NCI-H524 treated with DMSO at 0.1 percent for 48 hours (cell line): ENCODE measurements at regions not wholly inside any gene's neighbourhood (a gene's known extent, or its start where the extent isn't known, plus 50 kb on each side); places are given as distances from the start of the nearest gene placed in this dataset.
A peak's percentile ranks its signal among the peaks of the same experiment; 100 is the strongest.

Source experiments
- DNase-seq: peaks from one replicate; lab custom pipeline; 2025; lab: John Stamatoyannopoulos, UW

DNA sequence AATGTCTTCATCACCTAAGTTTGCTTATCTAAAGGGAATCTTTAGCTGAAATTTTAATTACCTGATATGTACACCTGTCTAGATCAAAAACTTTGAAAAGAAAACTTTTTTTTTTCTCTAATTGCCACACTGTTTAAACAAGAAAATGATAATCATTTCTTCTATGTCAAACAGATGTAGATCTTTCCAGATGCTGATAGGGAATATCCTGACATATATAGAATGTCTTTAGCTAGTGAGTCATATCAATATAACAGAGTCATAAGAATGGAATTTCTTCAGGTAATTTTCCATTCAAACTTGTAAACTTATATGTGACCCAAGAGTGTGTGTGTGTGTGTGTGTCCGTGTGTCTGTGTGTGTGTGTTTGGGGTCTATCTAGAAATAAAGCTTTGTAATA lies 271.9 kb downstream of the GPM6A start:
- DNase-seq = no peak

DNA sequence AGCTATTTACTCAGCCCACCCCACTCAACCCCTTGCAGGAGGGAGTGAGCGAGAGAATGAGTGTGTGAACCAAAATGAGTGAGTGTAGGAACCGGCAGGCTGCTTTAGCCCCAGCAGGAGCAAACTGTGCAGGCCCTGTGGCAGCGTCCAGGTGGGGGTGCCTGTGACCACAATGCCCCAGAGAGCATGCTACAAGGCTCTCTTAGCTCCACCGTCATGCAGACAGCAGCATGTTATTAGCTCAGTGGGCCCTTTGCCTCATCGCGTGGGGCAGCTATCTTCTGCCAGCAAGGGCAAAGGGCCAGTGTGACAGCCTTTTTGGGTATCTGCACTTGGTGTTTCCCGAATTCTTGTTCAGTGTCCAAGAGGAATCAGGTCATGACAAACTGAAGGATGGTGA lies 271.3 kb downstream of the GPM6A start:
- no peak for DNase-seq

DNA sequence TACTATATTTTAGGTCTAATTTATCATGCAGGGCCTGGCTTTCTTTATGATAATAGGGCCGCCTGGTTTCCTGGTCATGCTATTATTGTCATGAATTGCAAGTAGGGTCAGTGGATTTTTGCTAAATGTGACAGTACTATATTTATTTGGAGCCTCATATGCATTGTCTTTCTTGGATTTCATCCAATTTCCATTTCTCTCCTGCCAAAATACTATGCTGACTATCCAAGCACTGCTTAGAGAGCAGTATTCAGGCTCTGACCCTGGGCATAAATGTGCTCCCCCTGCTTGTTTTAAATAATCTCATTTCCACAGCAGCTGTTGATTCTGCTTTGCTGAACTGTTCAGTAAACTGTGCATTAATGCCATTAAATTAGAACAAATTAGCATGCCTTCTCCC lies 269.3 kb downstream of the GPM6A start:
- DNase-seq = peak; percentile 22

DNA sequence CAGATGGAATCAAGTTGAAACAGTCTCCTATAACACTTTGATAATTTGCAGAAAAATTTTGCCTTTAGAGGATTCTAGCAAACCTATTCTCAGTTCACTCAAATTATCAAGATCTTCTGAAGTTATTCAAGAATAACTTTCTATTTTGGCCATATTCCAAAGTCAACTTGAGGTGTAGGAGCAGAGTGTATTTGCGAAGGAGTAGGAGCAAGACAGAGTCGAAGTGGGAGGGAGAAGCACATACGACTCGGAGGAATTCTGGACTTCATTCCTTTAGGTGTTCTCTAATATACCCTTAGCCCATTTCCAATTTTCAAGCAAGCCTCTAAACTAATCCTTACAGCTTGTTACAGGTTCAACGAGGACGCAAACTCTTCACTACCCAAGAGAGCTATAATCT lies 252.9 kb downstream of the GPM6A start:
- DNase-seq = no peak

GRCh38 chr4:175559526-175559925 lies 252.5 kb downstream of the GPM6A start:
- no peak for DNase-seq

- DNase-seq = peak; percentile 26
Measured at GRCh38 chr4:175560604-175561003, 251.5 kb downstream of the GPM6A start.

GRCh38 chr4:175561696-175562095 lies 250.4 kb downstream of the GPM6A start:
- DNase-seq = no peak

GRCh38 chr4:175562111-175562510 lies 250.0 kb downstream of the GPM6A start:
- no peak for DNase-seq

DNA sequence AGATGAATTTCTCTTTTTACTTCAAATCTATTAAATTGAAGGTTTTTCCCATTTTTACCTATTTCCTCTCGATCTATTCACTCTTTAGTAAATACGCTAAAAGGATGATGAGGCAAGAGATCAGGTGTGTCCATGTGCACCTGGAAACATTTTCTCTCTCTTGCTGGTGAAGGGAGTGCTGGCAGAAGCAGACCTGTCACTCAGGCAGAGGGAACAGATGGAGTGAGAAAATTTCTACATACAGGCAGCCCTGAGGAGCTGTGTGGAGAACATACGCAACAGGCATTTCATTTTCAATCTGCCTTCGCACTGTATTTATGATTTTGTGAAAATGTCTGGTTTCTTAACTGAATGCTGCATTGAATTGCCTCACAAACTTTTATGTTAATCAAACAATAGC lies 249.5 kb downstream of the GPM6A start:
- no peak for DNase-seq
